ENCODE measurements at regions not wholly inside any gene's neighbourhood (a gene's known extent, or its start where the extent isn't known, plus 50 kb on each side); places are given as distances from the start of the nearest gene placed in this dataset.
A peak's percentile ranks its signal among the peaks of the same experiment; 100 is the strongest.

DNA sequence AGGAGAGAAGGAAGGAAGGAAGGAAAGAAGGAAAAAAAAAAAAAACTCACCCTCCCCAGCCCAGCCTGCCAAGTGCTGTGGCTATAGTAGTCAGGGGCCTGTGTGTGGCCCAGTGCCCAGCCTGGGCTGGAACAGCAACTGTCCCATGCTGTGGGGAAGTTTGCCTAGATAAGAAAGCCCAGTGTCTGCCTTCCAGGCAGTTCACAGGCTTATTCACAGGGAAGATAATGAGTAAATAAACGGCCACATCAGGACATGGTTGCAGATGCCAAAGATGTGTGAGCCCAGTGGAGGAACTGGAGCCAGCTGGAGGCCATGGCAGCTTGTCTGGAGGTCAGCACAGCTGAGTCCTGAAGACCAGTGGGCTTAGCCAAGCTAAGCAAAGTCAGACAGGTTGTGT lies 132.4 kb upstream of the FOXK1 start:
- H3K9me3 ChIP-seq: no peaks in the 10 kb centered on the region
- DNase-seq: peak; percentile 74
- H3K27me3 ChIP-seq: no peaks in the 10 kb centered on the region
- intact Hi-C loops (cut with DNase I; ENCODE audit: low total_unique reads): no loop called here
- TF ChIP-seq, protein P1, sequence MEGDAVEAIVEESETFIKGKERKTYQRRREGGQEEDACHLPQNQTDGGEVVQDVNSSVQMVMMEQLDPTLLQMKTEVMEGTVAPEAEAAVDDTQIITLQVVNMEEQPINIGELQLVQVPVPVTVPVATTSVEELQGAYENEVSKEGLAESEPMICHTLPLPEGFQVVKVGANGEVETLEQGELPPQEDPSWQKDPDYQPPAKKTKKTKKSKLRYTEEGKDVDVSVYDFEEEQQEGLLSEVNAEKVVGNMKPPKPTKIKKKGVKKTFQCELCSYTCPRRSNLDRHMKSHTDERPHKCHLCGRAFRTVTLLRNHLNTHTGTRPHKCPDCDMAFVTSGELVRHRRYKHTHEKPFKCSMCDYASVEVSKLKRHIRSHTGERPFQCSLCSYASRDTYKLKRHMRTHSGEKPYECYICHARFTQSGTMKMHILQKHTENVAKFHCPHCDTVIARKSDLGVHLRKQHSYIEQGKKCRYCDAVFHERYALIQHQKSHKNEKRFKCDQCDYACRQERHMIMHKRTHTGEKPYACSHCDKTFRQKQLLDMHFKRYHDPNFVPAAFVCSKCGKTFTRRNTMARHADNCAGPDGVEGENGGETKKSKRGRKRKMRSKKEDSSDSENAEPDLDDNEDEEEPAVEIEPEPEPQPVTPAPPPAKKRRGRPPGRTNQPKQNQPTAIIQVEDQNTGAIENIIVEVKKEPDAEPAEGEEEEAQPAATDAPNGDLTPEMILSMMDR (IDR thresholded peaks at IDR 0.05): no peak
- no peak for TF ChIP-seq POLR2A (IDR thresholded peaks at IDR 0.05)
- WGBS, 2 donors: 25 to 45% methylated on average over 1 of the region's 1 CpG
- no peak overlapping the region for H3K4me3 ChIP-seq
- H3K4me1 ChIP-seq: no peaks in the 10 kb centered on the region
- no peaks in the 10 kb centered on the region for H3K36me3 ChIP-seq (ENCODE audit: low read depth, missing control alignments)
- H3K27ac ChIP-seq: no peak overlapping the region

DNA sequence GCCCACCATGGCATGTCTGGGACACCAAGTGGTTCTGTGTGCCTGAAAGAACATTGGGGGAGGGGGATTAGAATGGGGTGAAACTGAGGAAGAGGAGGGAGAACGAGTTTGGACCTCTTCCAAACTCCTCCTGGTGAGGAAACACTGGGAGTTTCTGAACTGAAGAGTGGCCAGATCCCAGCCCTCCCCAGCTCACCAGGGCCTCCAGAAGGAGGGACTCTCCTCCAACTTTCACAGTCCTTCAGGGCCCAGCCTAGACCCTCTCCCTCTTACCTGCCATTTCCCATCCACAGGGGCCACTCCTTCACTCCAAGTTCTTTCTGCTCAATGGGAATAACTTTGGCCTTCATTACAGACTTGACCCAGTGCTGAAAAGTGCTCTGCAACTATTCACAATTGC lies 132.0 kb upstream of the FOXK1 start:
- 36 to 40% methylated on average over 1 of the region's 1 CpG for WGBS, 2 donors
- intact Hi-C loops (cut with DNase I; ENCODE audit: low total_unique reads): no loop called here
- DNase-seq: no peak
- Histone ChIP-seq H3K27ac (no peak overlapping the region), H3K9me3 (no peaks in the 10 kb centered on the region), H3K4me3 (no peak overlapping the region), H3K27me3 (no peaks in the 10 kb centered on the region), H3K4me1 (no peaks in the 10 kb centered on the region), H3K36me3 (ENCODE audit: low read depth, missing control alignments) (no peaks in the 10 kb centered on the region)
- TF ChIP-seq POLR2A (IDR thresholded peaks at IDR 0.05): no peak
- TF ChIP-seq, protein P1 (IDR thresholded peaks at IDR 0.05): no peak

- WGBS, 2 donors: 89 to 92% methylated on average over 1 of the region's 1 CpG
- intact Hi-C loops (cut with DNase I; ENCODE audit: low total_unique reads): no loop called here
- TF ChIP-seq, protein P1 (IDR thresholded peaks at IDR 0.05): no peak
- no peak for TF ChIP-seq POLR2A (IDR thresholded peaks at IDR 0.05)
- DNase-seq: no peak
- Histone ChIP-seq H3K27me3 (no peaks in the 10 kb centered on the region), H3K4me1 (no peaks in the 10 kb centered on the region), H3K4me3 (no peak overlapping the region), H3K27ac (no peak overlapping the region), H3K9me3 (no peaks in the 10 kb centered on the region), H3K36me3 (ENCODE audit: low read depth, missing control alignments) (no peaks in the 10 kb centered on the region)
Observed at GRCh38 chr7:4552985-4553384, 129.1 kb upstream of the FOXK1 start.

GRCh38 chr7:4556868-4557793 lies 125.0 kb upstream of the FOXK1 start:
- Histone ChIP-seq H3K9me3 (no peaks in the 10 kb centered on the region), H3K36me3 (ENCODE audit: low read depth, missing control alignments) (no peaks in the 10 kb centered on the region), H3K4me1 (no peaks in the 10 kb centered on the region), H3K27me3 (no peaks in the 10 kb centered on the region), H3K27ac (no peak overlapping the region), H3K4me3 (no peak overlapping the region)
- TF ChIP-seq POLR2A (IDR thresholded peaks at IDR 0.05): no peak
- TF ChIP-seq, protein P1 (IDR thresholded peaks at IDR 0.05): no peak
- DNase-seq: no peak
- intact Hi-C loops (cut with DNase I; ENCODE audit: low total_unique reads): no loop called here
- 84 to 88% methylated on average over 16 to 18 of the region's 18 CpGs for WGBS, 2 donors

- Histone ChIP-seq H3K4me1 (no peaks in the 10 kb centered on the region), H3K27me3 (no peaks in the 10 kb centered on the region), H3K4me3 (no peak overlapping the region), H3K27ac (no peak overlapping the region), H3K36me3 (ENCODE audit: low read depth, missing control alignments) (no peaks in the 10 kb centered on the region), H3K9me3 (no peaks in the 10 kb centered on the region)
- no peak for DNase-seq
- TF ChIP-seq, protein P1 (IDR thresholded peaks at IDR 0.05): no peak
- TF ChIP-seq POLR2A (IDR thresholded peaks at IDR 0.05): no peak
- WGBS, 2 donors: 47 to 55% methylated on average over 3 of the region's 3 CpGs
- intact Hi-C loops (cut with DNase I; ENCODE audit: low total_unique reads): no loop called here
Observed at GRCh38 chr7:4561795-4562194, 120.3 kb upstream of the FOXK1 start.
